Stimulated activated CD4-positive, alpha-beta T cell treated with anti-CD3 and anti-CD28 coated beads, Interleukin-12 subunit alpha, Interleukin-12 subunit beta, amount 100 ng/mL, for 48 hours (primary cell): ENCODE measurements at regions not wholly inside any gene's neighbourhood (a gene's known extent, or its start where the extent isn't known, plus 50 kb on each side); places are given as distances from the start of the nearest gene placed in this dataset.

Experiments
- DNase-seq, 3 donors: peaks; one replicate each; pipeline ENCODE4 v3.0.0-alpha.2; 2020; ENCODE audit warnings: low read depth in 2 of 3, low spot score in 1 of 3

GRCh38 chr6:108734271-108734922, 113.8 kb upstream of the ARMC2 start:
- no peak for DNase-seq

- DNase-seq: no peak
Observed at GRCh38 chr6:108735310-108736001, 112.8 kb upstream of the ARMC2 start.

GRCh38 chr6:108736002-108736361, 112.2 kb upstream of the ARMC2 start:
- DNase-seq: no peak

- no peak for DNase-seq
Observed at GRCh38 chr6:108736832-108737231, 111.4 kb upstream of the ARMC2 start.

GRCh38 chr6:108737594-108738546, 110.4 kb upstream of the ARMC2 start:
- peak; percentile 19 to 36 (median 26) for DNase-seq

- DNase-seq: no peak
Observed at GRCh38 chr6:108738684-108739416, 109.4 kb upstream of the ARMC2 start.

- no peak for DNase-seq
Observed at GRCh38 chr6:108739496-108740330, 108.5 kb upstream of the ARMC2 start.

- DNase-seq: no peak
Observed at GRCh38 chr6:108741331-108741989, 106.8 kb upstream of the ARMC2 start.

GRCh38 chr6:108742041-108742440, 106.2 kb upstream of the ARMC2 start:
- no peak for DNase-seq

GRCh38 chr6:108744244-108744972, 103.8 kb upstream of the ARMC2 start:
- no peak for DNase-seq

GRCh38 chr6:108744996-108745395, 103.2 kb upstream of the ARMC2 start:
- DNase-seq: no peak

- DNase-seq: no peak
Observed at GRCh38 chr6:108745664-108746336, 102.4 kb upstream of the ARMC2 start.

- DNase-seq: no peak
Observed at GRCh38 chr6:108746366-108746765, 101.9 kb upstream of the ARMC2 start.

GRCh38 chr6:108746836-108747575, 101.2 kb upstream of the ARMC2 start:
- no peak for DNase-seq

GRCh38 chr6:108748055-108748454, 100.2 kb upstream of the ARMC2 start:
- no peak for DNase-seq

GRCh38 chr6:108748959-108749358, 99.3 kb upstream of the ARMC2 start:
- no peak for DNase-seq

- DNase-seq: no peak
Observed at GRCh38 chr6:108750801-108751200, 97.4 kb upstream of the ARMC2 start.

- DNase-seq: no peak
Observed at GRCh38 chr6:108751282-108751681, 96.9 kb upstream of the ARMC2 start.
